Trophoblast cell (in vitro differentiated cells and primary cell): ENCODE measurements at regions not wholly inside any gene's neighbourhood (a gene's known extent, or its start where the extent isn't known, plus 50 kb on each side); places are given as distances from the start of the nearest gene placed in this dataset.

Source experiments
- DNase-seq, 2 donors: peaks; one replicate each; pipeline ENCODE4 v3.0.0-alpha.2; 2016
- H2AFZ ChIP-seq: 2 replicates; pipeline ENCODE4 v1.6.1; 2013; ENCODE audit warnings: low read length, moderate library complexity, mild to moderate bottlenecking; ENCODE audit not compliant: insufficient read depth, poor library complexity
- H2AK5ac ChIP-seq: 2 replicates; pipeline ENCODE4 v1.6.1; 2013; ENCODE audit warnings: mild to moderate bottlenecking, low read length
- H2BK120ac ChIP-seq: 2 replicates; pipeline ENCODE4 v1.6.1; 2013; ENCODE audit warnings: low read length, mild to moderate bottlenecking, moderate library complexity; ENCODE audit not compliant: insufficient read depth, poor library complexity
- H2BK12ac ChIP-seq: 2 replicates; pipeline ENCODE4 v1.6.1; 2013; ENCODE audit warnings: mild to moderate bottlenecking, low read length, moderate library complexity
- H2BK5ac ChIP-seq: 2 replicates; pipeline ENCODE4 v1.6.1; 2013; ENCODE audit warnings: low read length, low read depth, moderate library complexity, mild to moderate bottlenecking; ENCODE audit not compliant: poor library complexity
- H3K14ac ChIP-seq: 2 replicates; pipeline ENCODE4 v1.6.1; 2013; ENCODE audit warnings: mild to moderate bottlenecking, low read length
- H3K18ac ChIP-seq: 2 replicates; pipeline ENCODE4 v1.6.1; 2013; ENCODE audit warnings: mild to moderate bottlenecking, low read length
- H3K23ac ChIP-seq: 2 replicates; pipeline ENCODE4 v1.6.1; 2013; ENCODE audit warnings: low read length
- H3K27ac ChIP-seq: 2 replicates; pipeline ENCODE4 v1.5.1; 2013; ENCODE audit warnings: low read depth, mild to moderate bottlenecking, inconsistent platforms, low read length, moderate library complexity
- H3K27me3 ChIP-seq: 2 replicates; pipeline ENCODE4 v1.6.1; 2013; ENCODE audit warnings: inconsistent platforms, mild to moderate bottlenecking, low read length, moderate library complexity; ENCODE audit not compliant: insufficient read depth
- H3K36me3 ChIP-seq, 2 experiments: 1 replicate in 1 of 2; 2 replicates in 1 of 2; pipeline ENCODE4 v1.6.1; 2013; ENCODE audit warnings: low read length in 2 of 2, mild to moderate bottlenecking in 2 of 2, moderate library complexity in 1 of 2; ENCODE audit not compliant: insufficient read depth in 2 of 2, control insufficient read depth in 1 of 2
- H3K4ac ChIP-seq: 2 replicates; pipeline ENCODE4 v1.6.1; 2013; ENCODE audit warnings: low read depth, mild to moderate bottlenecking, low read length, moderate library complexity
- H3K4me1 ChIP-seq, 2 experiments: 1 replicate in 1 of 2; 2 replicates in 1 of 2; pipeline ENCODE4 v1.6.1; 2013; ENCODE audit warnings: low read length in 2 of 2, mild to moderate bottlenecking in 2 of 2, moderate library complexity in 1 of 2; ENCODE audit not compliant: insufficient read depth in 2 of 2, control insufficient read depth in 1 of 2
- H3K4me2 ChIP-seq: 2 replicates; pipeline ENCODE4 v1.6.1; 2013; ENCODE audit warnings: inconsistent platforms, mild to moderate bottlenecking, low read length, moderate library complexity
- H3K4me3 ChIP-seq: 2 replicates; pipeline ENCODE4 v1.5.1; 2013; ENCODE audit warnings: mild to moderate bottlenecking, low read depth, low read length, inconsistent platforms
- H3K79me1 ChIP-seq: one replicate; pipeline ENCODE4 v1.6.1; 2013; ENCODE audit warnings: low read length
- H3K79me2 ChIP-seq: 2 replicates; pipeline ENCODE4 v1.6.1; 2013; ENCODE audit warnings: low read length, mild to moderate bottlenecking; ENCODE audit not compliant: control insufficient read depth, insufficient read depth, poor library complexity
- H3K9ac ChIP-seq: 2 replicates; pipeline ENCODE4 v1.6.1; 2013; ENCODE audit warnings: mild to moderate bottlenecking, low read length
- H3K9me3 ChIP-seq: 2 replicates; pipeline ENCODE4 v1.6.1; 2013; ENCODE audit warnings: low read depth, mild to moderate bottlenecking, control low read depth, inconsistent platforms, low read length; ENCODE audit not compliant: insufficient read depth
- H4K12ac ChIP-seq: 2 replicates; pipeline ENCODE4 v1.6.1; 2013; ENCODE audit warnings: low read depth, mild to moderate bottlenecking, low read length, moderate library complexity
- H4K8ac ChIP-seq: 2 replicates; pipeline ENCODE4 v1.6.1; 2013; ENCODE audit warnings: low read depth, mild to moderate bottlenecking, low read length, moderate library complexity
- H4K91ac ChIP-seq: one replicate; pipeline ENCODE4 v1.6.1; 2013; ENCODE audit warnings: low read depth, mild to moderate bottlenecking, low read length, moderate library complexity
- WGBS: extraction: QIAGEN DNeasy Blood & Tissue Kit; methylation state at CpG from one replicate; pipeline ENCODE4 v1.1.7; 2013; ENCODE audit warnings: missing lambda C conversion rate; ENCODE audit not compliant: insufficient read length, insufficient coverage; ENCODE audit errors: extremely low coverage; 5-methylcytosine and 5-hydroxymethylcytosine counted together

DNA sequence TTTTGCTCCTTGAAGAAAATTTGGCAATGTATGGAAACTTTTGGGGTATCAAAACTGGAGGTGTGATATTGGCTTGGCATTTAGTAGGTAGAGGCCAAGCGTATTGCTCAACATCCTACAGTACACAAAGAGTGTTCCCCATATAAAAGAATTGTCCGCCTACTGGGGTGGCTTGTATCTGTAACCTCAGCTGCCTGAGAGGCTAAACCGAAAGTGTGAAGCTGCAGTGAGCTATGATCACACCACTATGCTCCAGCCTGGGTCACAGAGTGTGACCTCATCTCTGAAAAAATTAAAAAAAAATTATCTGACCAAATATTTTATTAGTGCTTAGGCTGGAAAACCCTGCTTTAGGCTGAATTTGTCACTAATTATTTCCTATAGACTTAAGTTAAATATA is 483.9 kb downstream of the PYDC2 start:
- Histone ChIP-seq H3K23ac (no peak overlapping the region), H2AFZ (no peak overlapping the region), H3K4me1 (no peaks in the 10 kb centered on the region), H3K18ac (no peak overlapping the region), H3K9ac (no peak overlapping the region), H2AK5ac (no peak overlapping the region), H3K79me1 (no peaks in the 10 kb centered on the region), H4K12ac (no peak overlapping the region), H2BK5ac (no peak overlapping the region), H3K27ac (no peak overlapping the region), H3K4me3 (no peak overlapping the region), H4K8ac (no peak overlapping the region), H3K27me3 (no peaks in the 10 kb centered on the region), H2BK120ac (no peak overlapping the region), H3K14ac (no peak overlapping the region), H3K4me2 (no peak overlapping the region), H4K91ac (no peak overlapping the region), H3K4ac (no peak overlapping the region), H3K36me3 (no peaks in the 10 kb centered on the region), H3K9me3 (no peaks in the 10 kb centered on the region), H3K79me2 (no peaks in the 10 kb centered on the region), H2BK12ac (no peak overlapping the region)
- WGBS = no CpG with 5 or more reads among the region's 3 CpGs
- DNase-seq = no peak

DNA sequence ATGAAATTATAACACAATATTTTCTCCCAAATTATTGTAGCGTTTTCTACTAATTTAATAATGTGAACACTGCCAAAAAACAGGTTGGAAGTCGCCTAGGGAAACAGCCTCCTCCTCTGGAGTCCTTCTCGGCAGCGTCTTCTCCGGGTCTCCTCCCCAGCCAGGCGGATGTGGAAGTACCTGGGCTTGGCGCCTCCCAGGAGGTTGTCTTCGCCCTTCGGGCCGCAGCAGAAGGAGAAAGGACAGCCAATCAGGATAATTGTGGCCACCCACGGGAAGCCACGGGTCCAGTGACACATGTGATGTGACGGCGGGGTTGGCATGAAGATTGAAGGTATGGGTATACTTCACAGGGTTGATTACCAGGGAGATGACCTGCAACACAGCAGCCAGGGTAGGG is 491.2 kb downstream of the PYDC2 start:
- no peaks in the 10 kb centered on the region for H3K36me3 ChIP-seq
- H2BK12ac ChIP-seq = no peak overlapping the region
- no peak overlapping the region for H2AFZ ChIP-seq
- H3K4me1 ChIP-seq = no peaks in the 10 kb centered on the region
- H2AK5ac ChIP-seq = no peak overlapping the region
- no peak overlapping the region for H3K4me2 ChIP-seq
- no peak overlapping the region for H3K9ac ChIP-seq
- peaks cover 6% of the 10 kb centered on the region for H3K9me3 ChIP-seq
- H3K4me3 ChIP-seq = no peak overlapping the region
- no peak overlapping the region for H2BK120ac ChIP-seq
- H3K18ac ChIP-seq = no peak overlapping the region
- H2BK5ac ChIP-seq = no peak overlapping the region
- WGBS = no CpG with 5 or more reads among the region's 14 CpGs
- H3K79me1 ChIP-seq = no peaks in the 10 kb centered on the region
- no peak overlapping the region for H3K27ac ChIP-seq
- no peaks in the 10 kb centered on the region for H3K27me3 ChIP-seq
- H3K23ac ChIP-seq = no peak overlapping the region
- no peak overlapping the region for H3K14ac ChIP-seq
- H3K79me2 ChIP-seq = no peaks in the 10 kb centered on the region
- no peak overlapping the region for H4K8ac ChIP-seq
- DNase-seq = no peak
- no peak overlapping the region for H4K91ac ChIP-seq
- H4K12ac ChIP-seq = no peak overlapping the region
- H3K4ac ChIP-seq = no peak overlapping the region

DNA sequence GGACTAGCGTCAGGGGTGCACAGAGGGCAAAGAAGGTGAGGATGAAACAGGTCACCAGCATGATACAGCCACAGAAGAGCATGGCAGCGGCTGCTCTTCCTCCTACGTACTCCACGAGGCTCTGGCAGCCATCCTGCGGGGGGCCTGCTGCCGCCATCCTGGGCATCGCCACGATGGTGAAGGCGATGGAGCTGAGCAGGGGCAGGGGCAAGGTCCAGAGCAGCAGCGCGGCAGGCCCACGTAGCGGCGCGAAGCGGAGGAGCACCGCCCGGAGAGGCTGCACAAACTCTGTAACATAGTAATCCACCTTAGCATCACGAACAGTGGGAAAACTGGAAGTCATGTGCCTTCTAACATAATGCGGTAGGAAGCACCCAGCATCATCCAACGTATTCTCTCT is 491.6 kb downstream of the PYDC2 start:
- H3K79me2 ChIP-seq = no peaks in the 10 kb centered on the region
- no peak overlapping the region for H3K4me3 ChIP-seq
- no peak overlapping the region for H4K8ac ChIP-seq
- H2BK120ac ChIP-seq = no peak overlapping the region
- no peak overlapping the region for H3K14ac ChIP-seq
- H3K9ac ChIP-seq = no peak overlapping the region
- H4K91ac ChIP-seq = no peak overlapping the region
- H2AK5ac ChIP-seq = no peak overlapping the region
- no peak overlapping the region for H2BK5ac ChIP-seq
- no peak overlapping the region for H2AFZ ChIP-seq
- H3K23ac ChIP-seq = no peak overlapping the region
- no peak overlapping the region for H3K18ac ChIP-seq
- H3K27me3 ChIP-seq = no peaks in the 10 kb centered on the region
- no peak overlapping the region for H3K27ac ChIP-seq
- no peak overlapping the region for H3K4ac ChIP-seq
- no CpG with 5 or more reads among the region's 21 CpGs for WGBS
- peaks cover 6% of the 10 kb centered on the region for H3K9me3 ChIP-seq
- H3K79me1 ChIP-seq = no peaks in the 10 kb centered on the region
- no peak overlapping the region for H3K4me2 ChIP-seq
- H2BK12ac ChIP-seq = no peak overlapping the region
- H3K4me1 ChIP-seq = no peaks in the 10 kb centered on the region
- DNase-seq = no peak
- no peak overlapping the region for H4K12ac ChIP-seq
- H3K36me3 ChIP-seq = no peaks in the 10 kb centered on the region

DNA sequence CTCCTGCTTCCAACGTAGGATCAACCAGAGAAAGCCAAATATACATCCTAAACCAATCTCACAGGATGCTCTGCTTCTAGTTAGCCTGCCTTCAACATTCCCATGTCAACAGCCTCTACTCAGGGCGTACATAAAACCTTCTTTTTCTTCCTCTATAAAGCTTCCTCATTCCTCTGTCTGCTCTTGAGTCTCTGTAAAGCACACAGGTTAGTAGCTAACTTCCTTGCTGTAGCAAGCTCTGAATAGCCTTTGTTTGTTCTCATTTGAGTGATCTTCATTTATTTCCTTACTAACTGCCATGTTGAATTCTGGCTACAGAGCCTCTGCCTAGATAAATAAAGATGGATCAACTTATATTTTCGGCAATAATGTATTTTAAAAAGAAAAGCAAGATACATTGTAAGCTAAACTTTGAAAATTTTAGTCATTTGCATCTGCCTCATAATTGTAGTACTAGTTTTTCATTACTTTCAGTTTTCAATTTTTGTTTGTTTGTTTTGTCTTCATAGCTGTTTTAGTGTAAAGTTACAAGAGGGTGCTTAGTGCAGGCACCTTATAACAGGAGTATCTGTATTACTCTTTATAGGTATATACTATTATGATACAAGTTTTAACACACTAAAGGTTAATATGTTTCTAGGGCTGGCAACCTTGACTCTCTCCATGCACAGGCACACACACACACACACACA is 498.2 kb downstream of the PYDC2 start:
- Histone ChIP-seq H2AK5ac (no peak overlapping the region), H3K4me2 (no peak overlapping the region), H3K4ac (no peak overlapping the region), H2BK120ac (no peak overlapping the region), H3K14ac (no peak overlapping the region), H3K79me2 (no peaks in the 10 kb centered on the region), H3K79me1 (no peaks in the 10 kb centered on the region), H4K12ac (no peak overlapping the region), H3K4me1 (peaks cover 0 to 3% of the 10 kb centered on the region in 2 experiments), H3K23ac (no peak overlapping the region), H4K8ac (no peak overlapping the region), H3K18ac (no peak overlapping the region), H3K9ac (no peak overlapping the region), H2AFZ (no peak overlapping the region), H4K91ac (no peak overlapping the region), H3K27ac (no peak overlapping the region), H3K4me3 (no peak overlapping the region), H3K9me3 (no peaks in the 10 kb centered on the region), H2BK12ac (no peak overlapping the region), H2BK5ac (no peak overlapping the region), H3K27me3 (no peaks in the 10 kb centered on the region), H3K36me3 (no peaks in the 10 kb centered on the region)
- DNase-seq = no peak
- WGBS = no CpG with 5 or more reads among the region's 3 CpGs
